Activated CD8-positive, alpha-beta memory T cell treated with anti-CD3 and anti-CD28 coated beads, Interleukin-2, amount 50 U/mL, for 24 hours (primary cell): ENCODE measurements at regions not wholly inside any gene's neighbourhood (a gene's known extent, or its start where the extent isn't known, plus 50 kb on each side); places are given as distances from the start of the nearest gene placed in this dataset.
"Not testable (repeated sequence)": the region's sequence is repeated elsewhere in the genome, so short reads cannot be mapped to it uniquely, and the experiment has no call there.

Source experiments
- DNase-seq: peaks from one replicate; pipeline ENCODE4 v3.0.0-alpha.2; 2020; ENCODE audit errors: extremely low read depth

GRCh38 chr17:45554479-45554878 lies 64.0 kb upstream of the PLEKHM1 start:
- DNase-seq: not testable (repeated sequence)

GRCh38 chr17:45558821-45559220 lies 68.3 kb upstream of the PLEKHM1 start:
- not testable (repeated sequence) for DNase-seq

GRCh38 chr17:45562868-45563267 lies 72.3 kb upstream of the PLEKHM1 start:
- not testable (repeated sequence) for DNase-seq

DNA sequence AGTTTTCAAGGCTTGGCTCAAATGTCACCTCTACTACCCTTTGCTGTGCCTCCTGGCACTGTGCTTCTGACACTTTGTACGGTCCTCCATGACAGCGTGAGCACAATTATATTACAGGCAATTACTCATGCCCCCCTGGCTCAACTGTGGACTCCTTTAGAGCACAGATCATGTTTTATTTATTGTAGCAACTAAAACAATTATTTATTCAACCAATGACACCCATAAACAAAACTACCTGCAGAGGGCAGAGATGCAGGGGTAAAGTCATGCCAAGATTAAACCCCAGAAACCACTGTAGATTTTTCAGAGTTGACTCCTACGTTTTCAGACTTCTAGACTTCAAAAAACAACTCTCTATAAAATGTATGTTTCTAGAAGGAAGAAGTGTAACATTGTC lies 72.8 kb upstream of the PLEKHM1 start:
- not testable (repeated sequence) for DNase-seq

- DNase-seq: not testable (repeated sequence)
These were observed 77.8 kb upstream of the PLEKHM1 start for GRCh38 chr17:45568275-45568674.

DNA sequence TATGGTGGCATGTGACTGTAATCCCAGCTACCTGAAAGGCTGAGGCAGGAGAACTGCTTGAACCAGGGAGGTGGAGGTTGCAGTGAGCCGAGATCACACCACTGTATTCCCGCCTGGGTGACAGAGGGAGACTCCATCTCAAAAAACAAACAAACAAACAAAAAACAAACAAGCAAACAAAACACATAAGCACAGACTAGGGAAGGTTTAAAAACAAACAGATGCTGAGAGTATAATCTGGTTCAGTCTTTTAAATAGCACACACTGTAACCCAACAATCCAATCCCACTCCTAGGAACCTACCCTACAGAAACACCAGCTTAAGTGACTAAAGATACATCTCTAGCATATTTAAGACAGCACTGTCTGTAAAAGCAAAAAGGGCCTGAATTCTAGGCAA lies 82.8 kb upstream of the PLEKHM1 start:
- DNase-seq: not testable (repeated sequence)

DNA sequence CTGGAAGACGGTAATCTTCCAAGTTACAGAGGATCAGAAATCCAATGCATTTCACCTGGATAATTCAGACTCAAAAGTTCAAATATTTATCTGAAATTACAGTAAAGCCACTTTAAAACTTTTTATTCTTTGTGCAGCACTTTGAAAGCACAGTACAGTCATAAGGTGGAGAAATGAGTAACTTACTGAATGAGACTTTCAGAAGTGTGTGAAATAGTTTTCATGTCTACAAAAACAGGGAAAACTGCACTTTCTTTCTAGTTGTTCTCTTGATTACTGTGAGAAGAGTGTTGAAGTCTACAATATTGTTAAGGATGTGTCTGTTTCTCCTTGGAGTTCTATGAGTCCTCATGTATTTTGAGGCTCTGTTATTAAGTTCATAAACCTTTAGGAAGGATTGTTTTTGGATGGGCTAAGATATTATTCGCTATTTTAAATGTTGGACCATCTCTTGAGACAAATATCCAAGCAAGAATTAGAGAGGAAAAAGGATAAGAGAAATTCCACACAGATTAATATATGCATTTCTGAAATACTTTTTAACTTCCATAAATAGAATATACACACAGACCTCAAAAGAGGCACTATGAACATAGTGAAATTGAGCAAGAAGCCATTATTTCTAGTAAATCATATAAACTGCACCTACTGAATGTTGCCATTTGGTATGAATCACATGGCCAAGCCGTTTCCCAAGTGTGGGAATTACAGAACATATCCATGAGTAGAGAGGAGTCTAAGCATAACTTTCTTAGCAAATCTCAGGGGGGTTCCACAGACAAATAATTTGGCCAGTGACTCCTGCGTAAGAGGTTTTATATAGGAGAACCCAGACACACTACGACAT lies 83.6 kb upstream of the PLEKHM1 start:
- no peak for DNase-seq

GRCh38 chr17:45575126-45575885 lies 84.8 kb upstream of the PLEKHM1 start:
- DNase-seq: no peak

- DNase-seq: not testable (repeated sequence)
These were observed 86.2 kb upstream of the PLEKHM1 start for GRCh38 chr17:45576527-45577307.

GRCh38 chr17:45577571-45578279 lies 87.2 kb upstream of the PLEKHM1 start:
- no peak for DNase-seq

GRCh38 chr17:45578516-45579455 lies 88.3 kb upstream of the PLEKHM1 start:
- DNase-seq: no peak

GRCh38 chr17:45579529-45580495 lies 89.3 kb upstream of the PLEKHM1 start:
- no peak for DNase-seq

- DNase-seq: no peak
These were observed 90.4 kb upstream of the PLEKHM1 start for GRCh38 chr17:45580924-45581323.

GRCh38 chr17:45581860-45582259 lies 91.3 kb upstream of the PLEKHM1 start:
- no peak for DNase-seq

DNA sequence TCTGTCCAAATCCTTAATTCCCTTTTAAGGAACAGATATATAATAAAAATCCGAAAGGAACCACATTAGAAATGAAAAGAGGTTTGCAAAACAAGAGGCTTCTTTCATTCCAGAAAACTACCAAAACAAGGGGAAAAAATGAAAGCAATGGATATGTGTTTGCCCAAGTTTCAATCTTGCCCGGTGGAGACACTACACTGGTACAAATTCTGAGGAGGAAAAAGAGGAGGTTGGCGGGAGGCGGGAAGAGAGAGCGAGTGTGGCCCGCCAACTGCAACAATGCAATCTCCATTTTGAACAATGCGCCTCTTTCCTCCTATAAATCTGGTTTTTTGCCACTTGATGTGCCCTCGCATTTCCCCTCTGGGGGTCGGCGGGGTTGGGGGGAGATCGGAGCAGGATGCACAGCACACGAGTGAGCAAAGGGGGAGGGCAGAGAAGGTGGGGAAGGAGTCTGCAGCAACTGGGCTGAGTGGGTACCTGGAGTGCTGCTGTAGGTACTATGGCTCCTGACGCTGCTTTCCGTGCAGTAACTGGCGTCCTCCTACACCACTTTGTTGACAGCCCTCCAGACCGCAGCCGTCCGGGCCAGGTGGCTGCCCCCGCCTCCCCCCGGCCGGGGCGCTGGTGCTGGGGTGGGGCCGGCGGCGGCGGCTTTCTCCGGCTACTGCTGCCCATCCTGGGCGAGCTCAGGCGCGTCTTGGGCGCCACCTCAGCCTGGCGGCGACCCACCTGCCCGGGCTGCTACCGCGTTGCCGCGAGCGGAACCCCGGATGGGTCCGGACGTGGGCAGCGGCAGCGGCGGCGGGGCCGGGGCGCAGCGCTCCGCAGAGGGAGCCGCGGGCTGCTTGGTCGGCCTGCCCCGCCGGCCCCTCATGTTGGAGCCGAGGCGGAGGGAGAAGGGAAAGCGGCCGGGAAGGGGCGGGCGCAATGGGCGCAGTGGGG lies 93.8 kb upstream of the PLEKHM1 start:
- peak; percentile 47 for DNase-seq

DNA sequence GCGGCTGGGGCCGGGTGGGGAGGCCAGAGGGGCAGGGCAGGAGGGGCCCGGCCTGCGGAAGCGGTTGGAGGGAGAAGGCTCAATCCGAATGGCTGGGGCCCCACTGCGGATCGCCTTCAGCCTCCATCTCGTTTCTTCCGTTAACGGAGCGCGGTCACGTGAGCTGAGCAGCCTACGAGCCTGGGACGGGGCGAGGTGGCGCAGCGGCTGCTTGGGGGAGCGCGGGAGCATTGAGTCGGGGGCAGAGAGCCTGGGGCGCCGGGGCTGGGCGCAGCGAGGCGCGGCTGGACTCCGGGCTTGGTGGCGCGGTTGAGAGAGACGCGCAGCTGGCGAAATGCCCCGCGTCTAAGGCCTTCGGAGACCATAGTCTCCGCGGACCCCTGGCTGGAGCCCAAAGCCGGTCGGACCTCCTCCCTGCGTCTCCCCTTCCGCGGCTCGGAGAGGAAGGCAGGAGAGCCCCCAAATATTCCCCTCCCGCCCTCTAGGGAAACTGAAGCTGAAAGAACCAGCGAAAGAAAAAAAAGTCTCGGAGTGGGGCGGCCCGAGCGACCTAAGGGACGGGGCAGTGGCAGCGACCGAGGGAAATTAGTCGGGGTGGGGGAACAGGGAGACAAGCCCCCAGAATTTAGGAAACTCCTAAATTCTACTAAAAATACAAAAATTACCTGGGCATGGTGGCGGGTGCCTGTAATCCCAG lies 94.7 kb upstream of the PLEKHM1 start:
- DNase-seq: peak; percentile 74
